WTC11 (cell line): ENCODE measurements at regions not wholly inside any gene's neighbourhood (a gene's known extent, or its start where the extent isn't known, plus 50 kb on each side); places are given as distances from the start of the nearest gene placed in this dataset.

Source experiments
- CTCF ChIP-seq: fragments of 200-600 bp; IDR thresholded peaks from 2 replicates; pipeline ENCODE4 v1.8.0; 2022; ENCODE audit warnings: antibody characterized with exemption
- E2F1 ChIP-seq: sonication (generic); formaldehyde crosslinking; IDR thresholded peaks from 2 replicates; pipeline ENCODE4 v1.8.0; 2022; ENCODE audit warnings: mild to moderate bottlenecking, missing genetic modification reagents
- E2F5 ChIP-seq: sonication (generic); formaldehyde crosslinking; IDR thresholded peaks from 2 replicates; pipeline ENCODE4 v1.8.1; 2022; ENCODE audit warnings: mild to moderate bottlenecking, moderate library complexity, missing genetic modification reagents
- ESRRA ChIP-seq: sonication (generic); formaldehyde crosslinking; IDR thresholded peaks from 2 replicates; pipeline ENCODE4 v1.8.1; 2022; ENCODE audit warnings: mild to moderate bottlenecking, missing genetic modification reagents, borderline replicate concordance
- FOXK1 ChIP-seq: sonication (generic); formaldehyde crosslinking; IDR thresholded peaks from 2 replicates; pipeline ENCODE4 v1.8.0; 2022; ENCODE audit warnings: mild to moderate bottlenecking, moderate library complexity, missing genetic modification reagents
- JUN ChIP-seq: sonication (generic); formaldehyde crosslinking; IDR thresholded peaks from 2 replicates; pipeline ENCODE4 v1.8.0; 2023; ENCODE audit warnings: mild to moderate bottlenecking, missing genetic modification reagents
- KAT7 ChIP-seq: sonication (generic); formaldehyde crosslinking; IDR thresholded peaks from 2 replicates; pipeline ENCODE4 v1.8.1; 2023; ENCODE audit warnings: missing genetic modification reagents, mild to moderate bottlenecking, borderline replicate concordance
- USF2 ChIP-seq: sonication (generic); formaldehyde crosslinking; IDR thresholded peaks from 2 replicates; pipeline ENCODE4 v1.8.1; 2023; ENCODE audit warnings: mild to moderate bottlenecking, missing genetic modification reagents, moderate library complexity

- TF ChIP-seq E2F5 (CRISPR knock-in tag): no peak
- no peak for TF ChIP-seq FOXK1
- no peak for TF ChIP-seq JUN (CRISPR knock-in tag)
- no peak for TF ChIP-seq ESRRA (CRISPR knock-in tag)
- TF ChIP-seq CTCF: no peak
- TF ChIP-seq E2F1 (CRISPR knock-in tag): no peak
- TF ChIP-seq KAT7 (CRISPR knock-in tag): no peak
- TF ChIP-seq USF2 (CRISPR knock-in tag): no peak
Measured at GRCh38 chr6:84625506-84625905, 138.9 kb downstream of the TBX18 start.
